Osteoblast (primary cell): ENCODE measurements at regions not wholly inside any gene's neighbourhood (a gene's known extent, or its start where the extent isn't known, plus 50 kb on each side); places are given as distances from the start of the nearest gene placed in this dataset.

ENCODE experiments used
- DNase-seq: peaks from one replicate; pipeline ENCODE4 v3.0.0; 2011; ENCODE audit warnings: low spot score, mixed read lengths; ENCODE audit not compliant: insufficient read length; ENCODE audit errors: missing footprints
- H2AFZ ChIP-seq: 2 replicates; pipeline ENCODE4 v1.6.0; 2011; ENCODE audit warnings: mild to moderate bottlenecking, low read length
- H3K27ac ChIP-seq: 2 replicates; pipeline ENCODE4 v1.5.1; 2011; ENCODE audit warnings: mild to moderate bottlenecking, low read depth, low read length, moderate library complexity
- H3K27me3 ChIP-seq: 2 replicates; pipeline ENCODE4 v1.6.0; 2012; ENCODE audit warnings: mild to moderate bottlenecking, control low read depth, inconsistent platforms, low read length, moderate library complexity; ENCODE audit not compliant: insufficient read depth
- H3K36me3 ChIP-seq: 2 replicates; pipeline ENCODE4 v1.5.1; 2011; ENCODE audit warnings: mild to moderate bottlenecking, low read length, control low read depth, moderate library complexity; ENCODE audit not compliant: insufficient read depth
- H3K4me1 ChIP-seq: 2 replicates; pipeline ENCODE4 v1.5.1; 2011; ENCODE audit warnings: mild to moderate bottlenecking, low read length, control low read depth, moderate library complexity; ENCODE audit not compliant: insufficient read depth
- H3K4me2 ChIP-seq: 2 replicates; pipeline ENCODE4 v1.6.0; 2011; ENCODE audit warnings: mild to moderate bottlenecking, low read length; ENCODE audit not compliant: insufficient read depth
- H3K4me3 ChIP-seq: fragments of 200-600 bp; sonication (generic); 3 replicates; pipeline ENCODE4 v1.5.1; 2012; ENCODE audit warnings: mild to moderate bottlenecking, low read length, inconsistent platforms; ENCODE audit not compliant: insufficient read depth
- H3K79me2 ChIP-seq: 2 replicates; pipeline ENCODE4 v1.6.0; 2012; ENCODE audit warnings: mild to moderate bottlenecking, low read length, control low read depth, inconsistent platforms; ENCODE audit not compliant: insufficient read depth
- H3K9me3 ChIP-seq: 2 replicates; pipeline ENCODE4 v1.5.1; 2011; ENCODE audit warnings: low read depth, low read length, control low read depth
- H4K20me1 ChIP-seq: 2 replicates; pipeline ENCODE4 v1.6.0; 2012; ENCODE audit warnings: mild to moderate bottlenecking, low read length, control low read depth; ENCODE audit not compliant: insufficient read depth
- CTCF ChIP-seq: IDR thresholded peaks from 2 replicates; pipeline ENCODE4 v1.5.1; 2011; ENCODE audit warnings: mild to moderate bottlenecking, low read depth, low read length, moderate library complexity; ENCODE audit errors: extremely low read depth

- no peak for TF ChIP-seq CTCF
- no peak overlapping the region for H3K4me3 ChIP-seq
- peak; percentile 58 for DNase-seq
- no peaks in the 10 kb centered on the region for H3K27me3 ChIP-seq
- no peaks in the 10 kb centered on the region for H3K36me3 ChIP-seq
- H4K20me1 ChIP-seq, result no peaks in the 10 kb centered on the region
- H3K4me2 ChIP-seq, result no peak overlapping the region
- H3K27ac ChIP-seq, result no peak overlapping the region
- no peaks in the 10 kb centered on the region for H3K4me1 ChIP-seq
- no peaks in the 10 kb centered on the region for H3K9me3 ChIP-seq
- H3K79me2 ChIP-seq, result no peaks in the 10 kb centered on the region
- H2AFZ ChIP-seq, result no peak overlapping the region
Measured at GRCh38 chr22:48738204-48738980, 1089.3 kb downstream of the BRD1 start.

- Histone ChIP-seq H3K27me3 (no peaks in the 10 kb centered on the region), H3K4me3 (no peak overlapping the region), H2AFZ (no peak overlapping the region), H3K4me2 (no peak overlapping the region), H4K20me1 (no peaks in the 10 kb centered on the region), H3K9me3 (no peaks in the 10 kb centered on the region), H3K4me1 (no peaks in the 10 kb centered on the region), H3K79me2 (no peaks in the 10 kb centered on the region), H3K36me3 (no peaks in the 10 kb centered on the region), H3K27ac (no peak overlapping the region)
- TF ChIP-seq CTCF, result no peak
- peak; percentile 73 for DNase-seq
Measured at GRCh38 chr22:48737461-48738203, 1090.0 kb downstream of the BRD1 start.

- Histone ChIP-seq H3K9me3 (no peaks in the 10 kb centered on the region), H4K20me1 (no peaks in the 10 kb centered on the region), H3K79me2 (no peaks in the 10 kb centered on the region), H3K27ac (no peak overlapping the region), H3K36me3 (no peaks in the 10 kb centered on the region), H2AFZ (no peak overlapping the region), H3K4me3 (no peak overlapping the region), H3K4me1 (no peaks in the 10 kb centered on the region), H3K27me3 (no peaks in the 10 kb centered on the region), H3K4me2 (no peak overlapping the region)
- peak; percentile 59 for DNase-seq
- TF ChIP-seq CTCF, result no peak
Measured at GRCh38 chr22:48736593-48737460, 1090.8 kb downstream of the BRD1 start.
